Pancreas (tissue), 10 donors: ENCODE measurements at regions not wholly inside any gene's neighbourhood (a gene's known extent, or its start where the extent isn't known, plus 50 kb on each side); places are given as distances from the start of the nearest gene placed in this dataset.

Source experiments
- ATAC-seq, 4 donors: fragments of 200-7000 bp; cut with Tn5 transposase; one replicate each; pipeline versions ENCODE4 v1.8.0 to v1.9.1; 2020; ENCODE audit warnings: mild to moderate bottlenecking in 4 of 4, moderate library complexity in 4 of 4
- DNase-seq, 6 donors: peaks; one replicate each; pipeline ENCODE4 v3.0.0-alpha.2; 2020
- FAIRE-seq: peaks from 2 replicates; lab custom pipeline; 2012; peaks lifted over from hg19 to GRCh38; lab: Jason Lieb, UNC
- H3K27ac ChIP-seq, 4 donors: fragments of 200-600 bp; sonication (generic); 1 replicate in 3 of 4; 2 replicates in 1 of 4; pipeline versions ENCODE4 v1.5.0 to v1.8.0; 2020
- H3K27me3 ChIP-seq, 4 donors: fragments of 200-600 bp; one replicate each; pipeline ENCODE4 v1.8.0; 2021
- H3K36me3 ChIP-seq, 3 donors: fragments of 200-600 bp; sonication (generic) in 1 of 3; one replicate each; pipeline versions ENCODE4 v1.5.0 to v1.8.0; 2020 to 2021
- H3K4me1 ChIP-seq, 3 donors: fragments of 200-600 bp; one replicate each; pipeline ENCODE4 v1.8.0; 2021
- H3K4me3 ChIP-seq, 4 donors: fragments of 200-600 bp; sonication (generic) in 2 of 4; one replicate each; pipeline versions ENCODE4 v1.5.0 to v1.8.0; 2020 to 2021
- H3K9me3 ChIP-seq, 4 donors: fragments of 200-600 bp; one replicate each; pipeline ENCODE4 v1.8.0; 2021
- CTCF ChIP-seq, 4 donors: fragments of 200-600 bp; sonication (generic) in 3 of 4; IDR thresholded peaks; one replicate each; pipeline versions ENCODE4 v1.5.0 to v1.8.0; 2021; ENCODE audit warnings: antibody characterized with exemption in 4 of 4
- WGBS, 2 donors: extraction: QIAGEN DNeasy Blood & Tissue Kit; methylation state at CpG; one replicate each; pipeline ENCODE4 v1.1.7; 2013; 5-methylcytosine and 5-hydroxymethylcytosine counted together
- intact Hi-C, 3 donors: fragments of 100-400 bp; cut with DNase I; formaldehyde crosslinking; loops; one replicate each; pipeline versions ENCODE4 v1.11.1 to v1.14.2; 2022
- donor health status: healthy with polysubstance abuse.
- donor health status: DM: no; HTN: no; CAD: no; lungs with moderate emphysema.
- donor health status: DM: no; HTN: no; CAD: no.
- donor health status: control.
- donor health status: control.
- donor health status: Bipolar disorder and iron deficiency.
- donor health status: DM: yes; HTN: yes; CAD: no.
- donor health status: DM: no; HTN: no; CAD: no.
- donor health status: DM: no; HTN: no; CAD: no.
- donor health status: DM: yes; HTN: yes; CAD: no.

GRCh38 chr22:48147831-48148230 lies 1385.4 kb downstream of the TBC1D22A start:
- FAIRE-seq = no peak
- WGBS, 2 donors = 41 to 45% methylated on average over 9 of the region's 9 CpGs
- no peak for DNase-seq
- TF ChIP-seq CTCF (IDR thresholded peaks at IDR 0.05) = no peak
- Histone ChIP-seq H3K27ac (no peak overlapping the region), H3K36me3 (no peaks in the 10 kb centered on the region), H3K4me1 (no peaks in the 10 kb centered on the region), H3K27me3 (no peaks in the 10 kb centered on the region), H3K4me3 (no peak overlapping the region), H3K9me3 (no peaks in the 10 kb centered on the region)
- no peak for ATAC-seq
- intact Hi-C loops = no loop called here

GRCh38 chr22:48147404-48147803 lies 1385.0 kb downstream of the TBC1D22A start:
- intact Hi-C loops = no loop called here
- 3 to 6% methylated on average over 4 of the region's 4 CpGs for WGBS, 2 donors
- TF ChIP-seq CTCF (IDR thresholded peaks at IDR 0.05) = no peak
- no peaks in the 10 kb centered on the region for H3K4me1 ChIP-seq
- DNase-seq (no peak), ATAC-seq (no peak), FAIRE-seq (no peak)
- H3K36me3 ChIP-seq = no peaks in the 10 kb centered on the region
- no peaks in the 10 kb centered on the region for H3K27me3 ChIP-seq
- no peak overlapping the region for H3K4me3 ChIP-seq
- no peak overlapping the region for H3K27ac ChIP-seq
- H3K9me3 ChIP-seq = no peaks in the 10 kb centered on the region

GRCh38 chr22:48146426-48146825 lies 1384.0 kb downstream of the TBC1D22A start:
- FAIRE-seq (no peak), ATAC-seq (no peak), DNase-seq (no peak)
- intact Hi-C loops = no loop called here
- TF ChIP-seq CTCF (IDR thresholded peaks at IDR 0.05) = no peak
- Histone ChIP-seq H3K4me3 (no peak overlapping the region), H3K36me3 (no peaks in the 10 kb centered on the region), H3K4me1 (no peaks in the 10 kb centered on the region), H3K9me3 (no peaks in the 10 kb centered on the region), H3K27ac (no peak overlapping the region), H3K27me3 (no peaks in the 10 kb centered on the region)
- WGBS, 2 donors = 54 to 70% methylated on average over 6 of the region's 6 CpGs

GRCh38 chr22:48145738-48146137 lies 1383.3 kb downstream of the TBC1D22A start:
- Histone ChIP-seq H3K9me3 (no peaks in the 10 kb centered on the region), H3K27ac (no peak overlapping the region), H3K36me3 (no peaks in the 10 kb centered on the region), H3K27me3 (no peaks in the 10 kb centered on the region), H3K4me1 (no peaks in the 10 kb centered on the region), H3K4me3 (no peak overlapping the region)
- DNase-seq (no peak), ATAC-seq (no peak), FAIRE-seq (no peak)
- intact Hi-C loops = no loop called here
- no peak for TF ChIP-seq CTCF (IDR thresholded peaks at IDR 0.05)
- 27% methylated on average over 7 of the region's 7 CpGs for WGBS, 2 donors

GRCh38 chr22:48144318-48144717 lies 1381.9 kb downstream of the TBC1D22A start:
- H3K4me1 ChIP-seq = no peaks in the 10 kb centered on the region
- H3K27me3 ChIP-seq = no peaks in the 10 kb centered on the region
- no peak for TF ChIP-seq CTCF (IDR thresholded peaks at IDR 0.05)
- FAIRE-seq (no peak), ATAC-seq (no peak), DNase-seq (no peak)
- intact Hi-C loops = no loop called here
- no peak overlapping the region for H3K27ac ChIP-seq
- no peaks in the 10 kb centered on the region for H3K9me3 ChIP-seq
- H3K4me3 ChIP-seq = no peak overlapping the region
- 57 to 63% methylated on average over 4 of the region's 4 CpGs for WGBS, 2 donors
- H3K36me3 ChIP-seq = no peaks in the 10 kb centered on the region
